ENCODE measurements at regions not wholly inside any gene's neighbourhood (a gene's known extent, or its start where the extent isn't known, plus 50 kb on each side); places are given as distances from the start of the nearest gene placed in this dataset.

GRCh38 chr6:47151232-47151898, 109.2 kb upstream of the ADGRF1 start:
- TF ChIP-seq CTCF (conservative IDR thresholded peaks at IDR 0.05; ENCODE audit: low read depth in 2 of 2), result no peak
- no peak for TF ChIP-seq EZH2phosphoT487 (IDR thresholded peaks at IDR 0.05; ENCODE audit: unreplicated experiment)
- no peak for TF ChIP-seq POLR2AphosphoS5 (IDR thresholded peaks at IDR 0.05; ENCODE audit: low read depth)

Data from GM23338 (cell line).